GM12878 (cell line): ENCODE measurements at regions not wholly inside any gene's neighbourhood (a gene's known extent, or its start where the extent isn't known, plus 50 kb on each side); places are given as distances from the start of the nearest gene placed in this dataset.

Experiments used
- ATAC-seq: fragments of 200-7000 bp; cut with Tn5 transposase; 3 replicates; pipeline ENCODE4 v1.9.1; 2020; ENCODE audit warnings: mild to moderate bottlenecking, moderate library complexity
- BruUV-seq: library from RNA; stranded (reverse); fragments of 400-500 nt; replicated peaks from 2 replicates; lab custom pipeline; 2021; lab: Mats Ljungman, UMichigan
- CTCF ChIA-PET: fragments of 300-600 bp; sonication (Branson Sonifier 250); formaldehyde crosslinking; extraction: SDS; loops from one replicate; lab custom pipeline; 2021; ENCODE audit warnings: inconsistent platforms; lab: Yijun Ruan, JAX
- POLR2A ChIA-PET: fragments of 350-600 bp; formaldehyde crosslinking; extraction: SDS; loops from one replicate; lab custom pipeline; 2021; ENCODE audit warnings: inconsistent platforms; lab: Charles Lee
- RAD21 ChIA-PET: fragments of 300-600 bp; sonication (Branson Sonifier 250); formaldehyde crosslinking; loops from one replicate; lab custom pipeline; 2023; ENCODE audit warnings: antibody characterized with exemption; ENCODE audit not compliant: unreplicated experiment; lab: Charles Lee
- SMC1A ChIA-PET: fragments of 300-600 bp; sonication (Branson Sonifier 250); formaldehyde crosslinking; loops from one replicate; lab custom pipeline; 2023; ENCODE audit not compliant: unreplicated experiment, uncharacterized antibody; lab: Charles Lee
- DNase-seq: peaks from one replicate; pipeline ENCODE4 v3.0.0-alpha.2; 2011; ENCODE audit warnings: low read depth, low spot score
- FAIRE-seq: peaks from 3 replicates; lab custom pipeline; 2011; peaks lifted over from hg19 to GRCh38; lab: Jason Lieb, UNC
- H2AFZ ChIP-seq: 2 replicates; pipeline ENCODE4 v1.6.0; 2011; ENCODE audit warnings: low read depth, low read length, control low read depth; ENCODE audit not compliant: control insufficient read depth
- H3K27ac ChIP-seq: 2 replicates; pipeline ENCODE4 v1.5.1; 2011; ENCODE audit warnings: control low read depth; ENCODE audit not compliant: control insufficient read depth, insufficient read depth
- H3K27me3 ChIP-seq, 2 experiments: replicated peaks in 1 of 2; 2 replicates each; pipeline versions ENCODE4 v1.6.0 to v1.6.1; 2011; ENCODE audit warnings: low read length in 1 of 2; ENCODE audit not compliant: control insufficient read depth in 2 of 2, insufficient read depth in 2 of 2
- H3K36me3 ChIP-seq, 2 experiments: 2 replicates each; pipeline ENCODE4 v1.5.1; 2011; ENCODE audit warnings: low read length in 1 of 2; ENCODE audit not compliant: control insufficient read depth in 2 of 2, insufficient read depth in 2 of 2
- H3K4me1 ChIP-seq: 2 replicates; pipeline ENCODE4 v1.6.1; 2011; ENCODE audit warnings: mild to moderate bottlenecking, low read length, moderate library complexity, mixed read lengths; ENCODE audit not compliant: control insufficient read depth, insufficient read depth
- H3K4me2 ChIP-seq: 2 replicates; pipeline ENCODE4 v1.6.0; 2011; ENCODE audit warnings: control low read depth; ENCODE audit not compliant: control insufficient read depth, insufficient read depth
- H3K4me3 ChIP-seq: fragments of 200-600 bp; sonication (generic); 2 replicates; pipeline ENCODE4 v1.5.1; 2016
- H3K79me2 ChIP-seq: 2 replicates; pipeline ENCODE4 v1.6.0; 2011; ENCODE audit warnings: low read length; ENCODE audit not compliant: control insufficient read depth, insufficient read depth
- H3K9ac ChIP-seq: 2 replicates; pipeline ENCODE4 v1.8.0; 2011; ENCODE audit warnings: low read length, control low read depth, mixed read lengths; ENCODE audit not compliant: control insufficient read depth, insufficient read depth
- H3K9me3 ChIP-seq: replicated peaks from 3 replicates; pipeline ENCODE4 v1.5.1; 2011; ENCODE audit warnings: mild to moderate bottlenecking, low read length; ENCODE audit not compliant: control insufficient read depth, insufficient read depth
- H4K20me1 ChIP-seq: 2 replicates; pipeline ENCODE4 v1.6.0; 2011; ENCODE audit not compliant: control insufficient read depth, insufficient read depth
- BCL3 ChIP-seq: IDR thresholded peaks from 2 replicates; pipeline ENCODE4 v1.6.1; 2011; ENCODE audit warnings: borderline replicate concordance, low read depth, mild to moderate bottlenecking, moderate library complexity, low read length; ENCODE audit not compliant: insufficient read depth, poor library complexity, severe bottlenecking
- CBX5 ChIP-seq: sonication (generic); IDR thresholded peaks from 2 replicates; pipeline ENCODE4 v1.6.1; 2016; ENCODE audit warnings: low read depth, moderate library complexity, mild to moderate bottlenecking, inconsistent platforms
- CHD2 ChIP-seq: IDR thresholded peaks from 2 replicates; pipeline ENCODE4 v1.6.1; 2011; ENCODE audit warnings: low read depth, low read length, improper control_type of control experiment, borderline replicate concordance
- EP300 ChIP-seq, 2 experiments: fragments of 150-350 bp in 1 of 2; IDR thresholded peaks; 2 replicates each; pipeline ENCODE4 v1.6.1; 2011 to 2012; ENCODE audit warnings: low read depth in 2 of 2, low read length in 2 of 2, borderline replicate concordance in 1 of 2, improper control_type of control experiment in 1 of 2, inconsistent platforms in 1 of 2; ENCODE audit not compliant: control insufficient read depth in 1 of 2
- ESRRA ChIP-seq: IDR thresholded peaks from 2 replicates; pipeline ENCODE4 v1.6.1; 2012; ENCODE audit warnings: mild to moderate bottlenecking, low read length, improper control_type of control experiment
- JUND ChIP-seq: IDR thresholded peaks from 2 replicates; pipeline ENCODE4 v1.6.1; 2012; ENCODE audit warnings: low read depth, mild to moderate bottlenecking, low read length, improper control_type of control experiment, moderate library complexity
- KAT2A ChIP-seq: conservative IDR thresholded peaks from 2 replicates; pipeline ENCODE4 v1.6.1; 2011; ENCODE audit warnings: low read depth, low read length; ENCODE audit not compliant: control insufficient read depth
- MXI1 ChIP-seq: fragments of 150-350 bp; IDR thresholded peaks from 2 replicates; pipeline ENCODE4 v1.6.1; 2011; ENCODE audit warnings: low read depth, mild to moderate bottlenecking, inconsistent platforms, low read length, improper control_type of control experiment
- MYC ChIP-seq: IDR thresholded peaks from 2 replicates; pipeline ENCODE4 v1.6.1; 2011; ENCODE audit warnings: mild to moderate bottlenecking, low read length, moderate library complexity, inconsistent platforms; ENCODE audit not compliant: insufficient read depth, insufficient replicate concordance, insufficient read length, severe bottlenecking
- NBN ChIP-seq: fragments of 450-650 bp; IDR thresholded peaks from 2 replicates; pipeline ENCODE4 v1.6.1; 2016
- NR2C2 ChIP-seq: IDR thresholded peaks from 2 replicates; pipeline ENCODE4 v1.6.1; 2011; ENCODE audit warnings: borderline replicate concordance, low read depth; ENCODE audit not compliant: control insufficient read depth, insufficient read length
- POLR2AphosphoS5 ChIP-seq: IDR thresholded peaks from 2 replicates; pipeline ENCODE4 v1.6.1; 2011; ENCODE audit warnings: mild to moderate bottlenecking, low read length, inconsistent platforms
- RAD51 ChIP-seq: fragments of 450-650 bp; IDR thresholded peaks from 2 replicates; pipeline ENCODE4 v1.6.1; 2016; ENCODE audit warnings: moderate library complexity, mild to moderate bottlenecking, inconsistent platforms
- RB1 ChIP-seq: fragments of 450-650 bp; formaldehyde crosslinking; IDR thresholded peaks from 2 replicates; pipeline ENCODE4 v1.6.1; 2017; ENCODE audit warnings: mild to moderate bottlenecking, borderline replicate concordance
- RCOR1 ChIP-seq: conservative IDR thresholded peaks from 2 replicates; pipeline ENCODE4 v1.6.1; 2012; ENCODE audit warnings: low read depth, low read length, improper control_type of control experiment
- TBL1XR1 ChIP-seq: IDR thresholded peaks from 2 replicates; pipeline ENCODE4 v1.6.1; 2012; ENCODE audit warnings: low read depth, low read length, improper control_type of control experiment
- WGBS: methylation state at CpG from one replicate; pipeline ENCODE4 v1.1.6; 2016; ENCODE audit warnings: low lambda C conversion rate; ENCODE audit not compliant: insufficient replicate concordance, insufficient coverage; ENCODE audit errors: missing lambda C conversion rate; 5-methylcytosine and 5-hydroxymethylcytosine counted together
- in situ Hi-C: fragments of 300-500 bp; cut with MboI; formaldehyde crosslinking; loops from 9 replicates; pipeline ENCODE4 v1.14.3; 2018; ENCODE audit warnings: mixed read lengths
- intact Hi-C: fragments of 100-400 bp; cut with micrococcal nuclease; formaldehyde crosslinking; loops from one replicate; pipeline ENCODE4 v1.14.2; 2022; ENCODE audit not compliant: unreplicated experiment
- TF ChIP-seq, protein P1 (sequence below): IDR thresholded peaks from 2 replicates; pipeline ENCODE4 v1.6.1; 2011; ENCODE audit warnings: borderline replicate concordance, low read depth, mild to moderate bottlenecking, moderate library complexity, mixed read lengths, low read length; ENCODE audit not compliant: insufficient read depth; ENCODE audit errors: extremely low read length
- TF ChIP-seq, protein P2 (sequence below): fragments of 450-650 bp; IDR thresholded peaks from 2 replicates; pipeline ENCODE4 v1.6.1; 2016; ENCODE audit warnings: mild to moderate bottlenecking
- TF ChIP-seq, protein P3 (sequence below): IDR thresholded peaks from 2 replicates; pipeline ENCODE4 v1.6.1; 2012; ENCODE audit warnings: mild to moderate bottlenecking, low read depth, low read length

DNA sequence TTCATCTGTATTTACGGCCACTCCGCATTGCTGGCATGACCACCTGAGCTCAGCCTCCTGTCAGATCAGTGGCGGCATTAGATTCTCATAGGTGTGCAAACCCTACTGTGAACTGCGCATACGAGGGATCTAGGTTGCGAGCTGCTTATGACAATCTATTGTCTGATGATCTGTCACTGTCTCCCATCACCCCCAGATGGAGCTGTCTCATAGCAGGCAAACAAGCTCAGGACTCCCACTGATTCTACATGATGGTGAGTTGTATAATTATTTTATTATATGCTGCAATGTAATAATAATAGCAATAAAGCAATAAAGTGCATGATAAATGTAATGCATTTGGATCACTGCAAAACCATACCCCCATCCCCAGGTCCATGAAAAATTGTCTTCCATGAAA, 1172.9 kb upstream of the AUTS2 start:
- POLR2A ChIA-PET = no interaction called here
- no peaks in the 10 kb centered on the region for H3K4me1 ChIP-seq
- no peaks in the 10 kb centered on the region for H3K27me3 ChIP-seq
- no peaks in the 10 kb centered on the region for H3K9me3 ChIP-seq
- SMC1A ChIA-PET = no interaction called here
- H3K9ac ChIP-seq = no peak overlapping the region
- H3K36me3 ChIP-seq = no peaks in the 10 kb centered on the region
- no TSS peak for BruUV-seq
- FAIRE-seq (no peak), DNase-seq (no peak), ATAC-seq (no peak)
- CTCF ChIA-PET = no interaction called here
- no peak overlapping the region for H3K4me2 ChIP-seq
- H3K4me3 ChIP-seq = no peak overlapping the region
- H3K27ac ChIP-seq = no peak overlapping the region
- no peaks in the 10 kb centered on the region for H3K79me2 ChIP-seq
- in situ Hi-C loops (no loop called here), intact Hi-C loops (no loop called here)
- TF ChIP-seq NBN (no peak), MYC (no peak), JUND (no peak), KAT2A (no peak), MXI1 (no peak), ESRRA (no peak), TBL1XR1 (no peak), POLR2AphosphoS5 (no peak), CHD2 (no peak), CBX5 (no peak), RAD51 (no peak), NR2C2 (no peak), EP300 (IDR thresholded peaks at IDR 0.05; ENCODE audit: borderline replicate concordance in 1 of 2, control insufficient read depth in 1 of 2, low read depth in 2 of 2, low read length in 2 of 2) (no peak), RB1 (no peak), RCOR1 (no peak), BCL3 (no peak)
- TF ChIP-seq, protein P1, sequence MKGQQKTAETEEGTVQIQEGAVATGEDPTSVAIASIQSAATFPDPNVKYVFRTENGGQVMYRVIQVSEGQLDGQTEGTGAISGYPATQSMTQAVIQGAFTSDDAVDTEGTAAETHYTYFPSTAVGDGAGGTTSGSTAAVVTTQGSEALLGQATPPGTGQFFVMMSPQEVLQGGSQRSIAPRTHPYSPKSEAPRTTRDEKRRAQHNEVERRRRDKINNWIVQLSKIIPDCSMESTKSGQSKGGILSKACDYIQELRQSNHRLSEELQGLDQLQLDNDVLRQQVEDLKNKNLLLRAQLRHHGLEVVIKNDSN = no peak
- TF ChIP-seq, protein P2, sequence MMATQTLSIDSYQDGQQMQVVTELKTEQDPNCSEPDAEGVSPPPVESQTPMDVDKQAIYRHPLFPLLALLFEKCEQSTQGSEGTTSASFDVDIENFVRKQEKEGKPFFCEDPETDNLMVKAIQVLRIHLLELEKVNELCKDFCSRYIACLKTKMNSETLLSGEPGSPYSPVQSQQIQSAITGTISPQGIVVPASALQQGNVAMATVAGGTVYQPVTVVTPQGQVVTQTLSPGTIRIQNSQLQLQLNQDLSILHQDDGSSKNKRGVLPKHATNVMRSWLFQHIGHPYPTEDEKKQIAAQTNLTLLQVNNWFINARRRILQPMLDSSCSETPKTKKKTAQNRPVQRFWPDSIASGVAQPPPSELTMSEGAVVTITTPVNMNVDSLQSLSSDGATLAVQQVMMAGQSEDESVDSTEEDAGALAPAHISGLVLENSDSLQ = no peak
- TF ChIP-seq, protein P3, sequence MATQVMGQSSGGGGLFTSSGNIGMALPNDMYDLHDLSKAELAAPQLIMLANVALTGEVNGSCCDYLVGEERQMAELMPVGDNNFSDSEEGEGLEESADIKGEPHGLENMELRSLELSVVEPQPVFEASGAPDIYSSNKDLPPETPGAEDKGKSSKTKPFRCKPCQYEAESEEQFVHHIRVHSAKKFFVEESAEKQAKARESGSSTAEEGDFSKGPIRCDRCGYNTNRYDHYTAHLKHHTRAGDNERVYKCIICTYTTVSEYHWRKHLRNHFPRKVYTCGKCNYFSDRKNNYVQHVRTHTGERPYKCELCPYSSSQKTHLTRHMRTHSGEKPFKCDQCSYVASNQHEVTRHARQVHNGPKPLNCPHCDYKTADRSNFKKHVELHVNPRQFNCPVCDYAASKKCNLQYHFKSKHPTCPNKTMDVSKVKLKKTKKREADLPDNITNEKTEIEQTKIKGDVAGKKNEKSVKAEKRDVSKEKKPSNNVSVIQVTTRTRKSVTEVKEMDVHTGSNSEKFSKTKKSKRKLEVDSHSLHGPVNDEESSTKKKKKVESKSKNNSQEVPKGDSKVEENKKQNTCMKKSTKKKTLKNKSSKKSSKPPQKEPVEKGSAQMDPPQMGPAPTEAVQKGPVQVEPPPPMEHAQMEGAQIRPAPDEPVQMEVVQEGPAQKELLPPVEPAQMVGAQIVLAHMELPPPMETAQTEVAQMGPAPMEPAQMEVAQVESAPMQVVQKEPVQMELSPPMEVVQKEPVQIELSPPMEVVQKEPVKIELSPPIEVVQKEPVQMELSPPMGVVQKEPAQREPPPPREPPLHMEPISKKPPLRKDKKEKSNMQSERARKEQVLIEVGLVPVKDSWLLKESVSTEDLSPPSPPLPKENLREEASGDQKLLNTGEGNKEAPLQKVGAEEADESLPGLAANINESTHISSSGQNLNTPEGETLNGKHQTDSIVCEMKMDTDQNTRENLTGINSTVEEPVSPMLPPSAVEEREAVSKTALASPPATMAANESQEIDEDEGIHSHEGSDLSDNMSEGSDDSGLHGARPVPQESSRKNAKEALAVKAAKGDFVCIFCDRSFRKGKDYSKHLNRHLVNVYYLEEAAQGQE = no peak
- H2AFZ ChIP-seq = no peak overlapping the region
- no peaks in the 10 kb centered on the region for H4K20me1 ChIP-seq
- WGBS = 71% methylated on average over 6 of the region's 6 CpGs
- RAD21 ChIA-PET = no interaction called here
